K562 (cell line): ENCODE measurements at regions not wholly inside any gene's neighbourhood (a gene's known extent, or its start where the extent isn't known, plus 50 kb on each side); places are given as distances from the start of the nearest gene placed in this dataset.

Experiments
- ATAC-seq: fragments of 200-7000 bp; cut with Tn5 transposase; 3 replicates; pipeline ENCODE4 v1.9.1; 2020; ENCODE audit warnings: moderate library complexity
- BruUV-seq: library from RNA; stranded (reverse); fragments of 400-500 nt; replicated peaks from 2 replicates; lab custom pipeline; 2021; lab: Mats Ljungman, UMichigan
- CTCF ChIA-PET: fragments of 300-600 bp; formaldehyde crosslinking; extraction: SDS; loops from one replicate; lab custom pipeline; 2021; ENCODE audit warnings: low intra/inter-chr PET ratio; lab: Yijun Ruan, JAX
- POLR2A ChIA-PET: fragments of 300-600, 350-650 bp; sonication (Branson Sonifier 250); formaldehyde crosslinking; extraction: SDS; loops from one replicate; lab custom pipeline; 2021; ENCODE audit warnings: antibody characterized with exemption, inconsistent platforms; lab: Yijun Ruan, JAX
- DNase-seq, 4 experiments: peaks; one replicate each; pipeline versions ENCODE4 v3.0.0 to v3.0.0-alpha.2; 2011 to 2018; ENCODE audit warnings: low spot score in 3 of 4, mixed read lengths in 3 of 4; ENCODE audit errors: extremely low read depth in 1 of 4
- FAIRE-seq: peaks from 2 replicates; lab custom pipeline; 2011; peaks lifted over from hg19 to GRCh38; lab: Jason Lieb, UNC
- H2AFZ ChIP-seq: 2 replicates; pipeline ENCODE4 v1.6.0; 2011; ENCODE audit warnings: low read depth, low read length, control low read depth, inconsistent platforms
- H3K27ac ChIP-seq: fragments of 200-600 bp; 3 replicates; pipeline ENCODE4 v1.8.0; 2011; ENCODE audit warnings: low read depth, mild to moderate bottlenecking, control low read depth, inconsistent platforms, low read length, moderate library complexity, mixed read lengths; ENCODE audit errors: extremely low read depth
- H3K27me3 ChIP-seq, 2 experiments: fragments of 300-600 bp in 1 of 2; 2 replicates in 1 of 2; 3 replicates in 1 of 2; pipeline versions ENCODE4 v1.6.0 to v1.8.0; 2011; ENCODE audit warnings: inconsistent platforms in 2 of 2, low read length in 2 of 2, mild to moderate bottlenecking in 1 of 2, mixed read lengths in 1 of 2, moderate library complexity in 1 of 2; ENCODE audit not compliant: control insufficient read depth in 2 of 2, insufficient read depth in 2 of 2
- H3K36me3 ChIP-seq: fragments of 300-600 bp; 3 replicates; pipeline ENCODE4 v1.8.0; 2011; ENCODE audit warnings: mild to moderate bottlenecking, low read length, inconsistent platforms; ENCODE audit not compliant: control insufficient read depth, insufficient read depth
- H3K4me1 ChIP-seq, 2 experiments: fragments of 200-600 bp in 1 of 2; replicated peaks in 1 of 2; 2 replicates in 1 of 2; 3 replicates in 1 of 2; pipeline versions ENCODE4 v1.5.1 to v1.8.0; 2011; ENCODE audit warnings: inconsistent platforms in 2 of 2, low read length in 2 of 2, mild to moderate bottlenecking in 1 of 2, mixed read lengths in 1 of 2, moderate library complexity in 1 of 2; ENCODE audit not compliant: control insufficient read depth in 2 of 2, insufficient read depth in 2 of 2
- H3K4me2 ChIP-seq: 2 replicates; pipeline ENCODE4 v1.6.1; 2011; ENCODE audit warnings: low read length, control low read depth, inconsistent platforms, mixed read lengths; ENCODE audit not compliant: insufficient read depth
- H3K4me3 ChIP-seq: fragments of 200-600 bp; sonication (generic), shearing (Covaris generic); 2 replicates; pipeline ENCODE4 v1.5.1; 2016; ENCODE audit warnings: control low read depth, inconsistent platforms
- H3K79me2 ChIP-seq: fragments of 200-600 bp; 3 replicates; pipeline ENCODE4 v1.8.0; 2011; ENCODE audit warnings: low read length, inconsistent platforms; ENCODE audit not compliant: control insufficient read depth, insufficient read depth
- H3K9ac ChIP-seq, 2 experiments: 2 replicates each; pipeline versions ENCODE4 v1.6.0 to v1.6.1; 2011; ENCODE audit warnings: low read depth in 2 of 2, low read length in 2 of 2, control low read depth in 1 of 2, inconsistent platforms in 1 of 2, mild to moderate bottlenecking in 1 of 2, mixed read lengths in 1 of 2; ENCODE audit not compliant: insufficient read depth in 1 of 2
- H3K9me1 ChIP-seq: one replicate; pipeline ENCODE4 v1.6.0; 2011; ENCODE audit warnings: inconsistent platforms, mild to moderate bottlenecking, low read length, moderate library complexity; ENCODE audit not compliant: control insufficient read depth, insufficient read depth
- H3K9me3 ChIP-seq: replicated peaks from 2 replicates; pipeline ENCODE4 v1.5.1; 2011; ENCODE audit warnings: low read depth, low read length, inconsistent platforms; ENCODE audit not compliant: control insufficient read depth, insufficient read depth
- H4K20me1 ChIP-seq: replicated peaks from 2 replicates; pipeline ENCODE4 v1.6.1; 2011; ENCODE audit warnings: low read length, inconsistent platforms, mixed read lengths; ENCODE audit not compliant: control insufficient read depth, insufficient read depth
- BCL6 ChIP-seq: fragments of 250-450 bp; sonication (Bioruptor Pico); IDR thresholded peaks from 2 replicates; pipeline ENCODE4 v1.4.0; 2020
- CC2D1A ChIP-seq: fragments of 450-650 bp; IDR thresholded peaks from 2 replicates; pipeline ENCODE4 v1.6.1; 2017; ENCODE audit warnings: mild to moderate bottlenecking
- E2F5 ChIP-seq: sonication (generic); formaldehyde crosslinking; IDR thresholded peaks from 2 replicates; pipeline ENCODE4 v1.8.0; 2022; ENCODE audit warnings: mild to moderate bottlenecking, missing genetic modification reagents
- FOXJ3 ChIP-seq: sonication (generic); formaldehyde crosslinking; IDR thresholded peaks from 2 replicates; pipeline ENCODE4 v1.4.0; 2020; ENCODE audit warnings: mild to moderate bottlenecking, missing genetic modification reagents
- HDGF ChIP-seq: fragments of 450-650 bp; IDR thresholded peaks from 2 replicates; pipeline ENCODE4 v1.6.1; 2016
- NCOA2 ChIP-seq, 2 experiments: fragments of 450-650 bp; IDR thresholded peaks; 2 replicates each; pipeline ENCODE4 v1.6.1; 2018; ENCODE audit warnings: mild to moderate bottlenecking in 2 of 2, moderate library complexity in 1 of 2; ENCODE audit not compliant: partially characterized antibody in 2 of 2
- SMAD1 ChIP-seq: fragments of 150-350 bp; IDR thresholded peaks from 2 replicates; pipeline ENCODE4 v1.6.1; 2014; ENCODE audit warnings: low read length, low read depth; ENCODE audit not compliant: partially characterized antibody
- STAT5B ChIP-seq: fragments of 250-450 bp; sonication (Bioruptor Pico); IDR thresholded peaks from 2 replicates; pipeline ENCODE4 v1.8.0; 2021; ENCODE audit warnings: mild to moderate bottlenecking, inconsistent platforms
- TCF7 ChIP-seq: sonication (generic); IDR thresholded peaks from 2 replicates; pipeline ENCODE4 v1.6.1; 2016; ENCODE audit warnings: antibody characterized with exemption, borderline replicate concordance
- ZBTB40 ChIP-seq, 2 experiments: fragments of 450-650 bp in 1 of 2; sonication (generic) in 1 of 2; formaldehyde crosslinking in 1 of 2; IDR thresholded peaks; 2 replicates each; pipeline versions ENCODE4 v1.7.1 to v1.9.0; 2016 to 2022; ENCODE audit warnings: inconsistent platforms in 1 of 2, mild to moderate bottlenecking in 1 of 2, missing genetic modification reagents in 1 of 2
- WGBS: fragments of 100-300 bp; shearing (Covaris generic); methylation state at CpG from one replicate; pipeline ENCODE4 v1.1.6; 2016; ENCODE audit warnings: low coverage, mixed read lengths; ENCODE audit not compliant: insufficient coverage; ENCODE audit errors: missing lambda C conversion rate; 5-methylcytosine and 5-hydroxymethylcytosine counted together
- in situ Hi-C: fragments of 300-500 bp; cut with MboI; formaldehyde crosslinking; loops from 4 replicates; pipeline ENCODE4 v1.15.0; 2018; ENCODE audit warnings: inconsistent platforms, mixed read lengths
- intact Hi-C: fragments of 100-400 bp; cut with micrococcal nuclease; formaldehyde crosslinking; loops from 2 replicates; pipeline ENCODE4 v1.14.2; 2022

GRCh38 chr2:167827352-167828097 is 419.9 kb downstream of the STK39 start (continued):
- TF ChIP-seq E2F5 (CRISPR knock-in tag), result no peak
- TF ChIP-seq FOXJ3 (CRISPR knock-in tag), result no peak

GRCh38 chr2:167826906-167827305 is 420.5 kb downstream of the STK39 start:
- H3K36me3 ChIP-seq, result peaks cover 86% of the 10 kb centered on the region
- H2AFZ ChIP-seq, result no peak overlapping the region
- H4K20me1 ChIP-seq, result no peaks in the 10 kb centered on the region
- DNase-seq (no peak), FAIRE-seq (no peak), ATAC-seq (no peak)
- BruUV-seq, result no TSS peak
- no peaks in the 10 kb centered on the region for H3K27me3 ChIP-seq
- no peaks in the 10 kb centered on the region for H3K9me3 ChIP-seq
- H3K9me1 ChIP-seq, result no peaks in the 10 kb centered on the region
- H3K79me2 ChIP-seq, result no peaks in the 10 kb centered on the region
- H3K4me3 ChIP-seq, result no peak overlapping the region
- WGBS, result 82% methylated on average over 3 of the region's 3 CpGs
- H3K9ac ChIP-seq, result no peak overlapping the region
- H3K27ac ChIP-seq, result no peak overlapping the region
- H3K4me2 ChIP-seq, result no peak overlapping the region
- H3K4me1 ChIP-seq, result no peaks in the 10 kb centered on the region
- CTCF ChIA-PET, result no interaction called here
- intact Hi-C loops, result no loop called here
- in situ Hi-C loops, result no loop called here
- POLR2A ChIA-PET, result interaction anchor here (0.6 to 1.1 kb wide), 2 partner anchors 20 to 40 kb away, joined by 3 read pairs; no protein-coding TSS in a partner anchor
- no peak for TF ChIP-seq ZBTB40 (IDR thresholded peaks at IDR 0.05)
- no peak for TF ChIP-seq ZBTB40 (CRISPR knock-in tag; IDR thresholded peaks at IDR 0.05)
- no peak for TF ChIP-seq TCF7
- no peak for TF ChIP-seq CC2D1A
- TF ChIP-seq SMAD1, result no peak
- no peak for TF ChIP-seq HDGF
- no peak for TF ChIP-seq NCOA2 (IDR thresholded peaks at IDR 0.05; ENCODE audit: partially characterized antibody in 2 of 2)
- no peak for TF ChIP-seq BCL6 (CRISPR knock-in tag)
- TF ChIP-seq STAT5B (CRISPR knock-in tag), result no peak
